Fibroblast of gingiva (primary cell): ENCODE measurements at regions not wholly inside any gene's neighbourhood (a gene's known extent, or its start where the extent isn't known, plus 50 kb on each side); places are given as distances from the start of the nearest gene placed in this dataset.

Source experiments
- DNase-seq: peaks from one replicate; pipeline ENCODE4 v3.0.0-alpha.2; 2011; ENCODE audit warnings: low read depth

GRCh38 chr2:215685238-215685990, 249.5 kb upstream of the FN1 start:
- peak; percentile 65 for DNase-seq

GRCh38 chr2:215684448-215685237, 248.8 kb upstream of the FN1 start:
- DNase-seq = peak; percentile 59

GRCh38 chr2:215683295-215683694, 247.4 kb upstream of the FN1 start:
- DNase-seq = no peak

GRCh38 chr2:215681799-215682596, 246.1 kb upstream of the FN1 start:
- DNase-seq = peak; percentile 43

GRCh38 chr2:215680605-215681598, 245.0 kb upstream of the FN1 start:
- DNase-seq = peak; percentile 88

- no peak for DNase-seq
Measured at GRCh38 chr2:215678094-215678493, 242.2 kb upstream of the FN1 start.

- DNase-seq = no peak
Measured at GRCh38 chr2:215677481-215677880, 241.6 kb upstream of the FN1 start.

GRCh38 chr2:215672406-215672805, 236.5 kb upstream of the FN1 start:
- no peak for DNase-seq

GRCh38 chr2:215671691-215672090, 235.8 kb upstream of the FN1 start:
- no peak for DNase-seq

- DNase-seq = no peak
Measured at GRCh38 chr2:215671244-215671643, 235.4 kb upstream of the FN1 start.

GRCh38 chr2:215670396-215670795, 234.5 kb upstream of the FN1 start:
- DNase-seq = no peak

GRCh38 chr2:215668378-215668775, 232.5 kb upstream of the FN1 start:
- DNase-seq = no peak

- DNase-seq = no peak
Measured at GRCh38 chr2:215667585-215668377, 231.9 kb upstream of the FN1 start.

GRCh38 chr2:215664847-215665525, 229.1 kb upstream of the FN1 start:
- DNase-seq = peak; percentile 88

- no peak for DNase-seq
Measured at GRCh38 chr2:215662715-215663114, 226.8 kb upstream of the FN1 start.

- peak; percentile 19 for DNase-seq
Measured at GRCh38 chr2:215660687-215661086, 224.8 kb upstream of the FN1 start.

GRCh38 chr2:215659650-215660049, 223.8 kb upstream of the FN1 start:
- DNase-seq = no peak

GRCh38 chr2:215658635-215659305, 222.9 kb upstream of the FN1 start:
- no peak for DNase-seq

GRCh38 chr2:215657844-215658243, 222.0 kb upstream of the FN1 start:
- DNase-seq = peak; percentile 66
